Neuron (in vitro differentiated cells): ENCODE measurements at regions not wholly inside any gene's neighbourhood (a gene's known extent, or its start where the extent isn't known, plus 50 kb on each side); places are given as distances from the start of the nearest gene placed in this dataset.

Experiments
- H2AFZ ChIP-seq: one replicate; pipeline ENCODE4 v1.6.1; 2013; ENCODE audit warnings: low read depth, mild to moderate bottlenecking, inconsistent platforms, low read length, moderate library complexity
- H3K27me3 ChIP-seq: one replicate; pipeline ENCODE4 v1.6.1; 2013; ENCODE audit warnings: low read length; ENCODE audit not compliant: insufficient read depth
- H3K36me3 ChIP-seq: one replicate; pipeline ENCODE4 v1.6.1; 2013; ENCODE audit warnings: low read length; ENCODE audit not compliant: insufficient read depth
- H3K4me1 ChIP-seq: one replicate; pipeline ENCODE4 v1.6.1; 2013; ENCODE audit warnings: low read length; ENCODE audit not compliant: insufficient read depth
- H3K4me3 ChIP-seq: 2 replicates; pipeline ENCODE4 v1.5.1; 2013; ENCODE audit warnings: mild to moderate bottlenecking, low read length, moderate library complexity
- H3K9me3 ChIP-seq: one replicate; pipeline ENCODE4 v1.6.1; 2013; ENCODE audit warnings: low read length

- Histone ChIP-seq H2AFZ (no peak overlapping the region), H3K36me3 (no peaks in the 10 kb centered on the region), H3K9me3 (no peaks in the 10 kb centered on the region), H3K27me3 (peaks cover 2% of the 10 kb centered on the region), H3K4me3 (no peak overlapping the region), H3K4me1 (peaks cover 3% of the 10 kb centered on the region)
Observed at GRCh38 chr13:73516731-73517130, 457.9 kb downstream of the KLF5 start.

GRCh38 chr13:73514208-73514607 is 455.4 kb downstream of the KLF5 start:
- Histone ChIP-seq H2AFZ (no peak overlapping the region), H3K4me3 (no peak overlapping the region), H3K36me3 (no peaks in the 10 kb centered on the region), H3K4me1 (peaks cover 3% of the 10 kb centered on the region), H3K9me3 (no peaks in the 10 kb centered on the region), H3K27me3 (no peaks in the 10 kb centered on the region)

GRCh38 chr13:73513751-73514150 is 454.9 kb downstream of the KLF5 start:
- Histone ChIP-seq H3K4me1 (peaks cover 3% of the 10 kb centered on the region), H3K9me3 (no peaks in the 10 kb centered on the region), H3K36me3 (no peaks in the 10 kb centered on the region), H2AFZ (no peak overlapping the region), H3K4me3 (no peak overlapping the region), H3K27me3 (no peaks in the 10 kb centered on the region)

GRCh38 chr13:73508841-73509240 is 450.0 kb downstream of the KLF5 start:
- H3K36me3 ChIP-seq: no peaks in the 10 kb centered on the region
- H3K4me3 ChIP-seq: no peak overlapping the region
- H3K4me1 ChIP-seq: no peaks in the 10 kb centered on the region
- no peaks in the 10 kb centered on the region for H3K9me3 ChIP-seq
- no peak overlapping the region for H2AFZ ChIP-seq
- no peaks in the 10 kb centered on the region for H3K27me3 ChIP-seq

- no peak overlapping the region for H3K4me3 ChIP-seq
- H3K9me3 ChIP-seq: no peaks in the 10 kb centered on the region
- no peaks in the 10 kb centered on the region for H3K4me1 ChIP-seq
- H2AFZ ChIP-seq: no peak overlapping the region
- no peaks in the 10 kb centered on the region for H3K36me3 ChIP-seq
- H3K27me3 ChIP-seq: no peaks in the 10 kb centered on the region
Observed at GRCh38 chr13:73505376-73505890, 446.6 kb downstream of the KLF5 start.

GRCh38 chr13:73499695-73500094 is 440.9 kb downstream of the KLF5 start:
- Histone ChIP-seq H3K9me3 (no peaks in the 10 kb centered on the region), H2AFZ (no peak overlapping the region), H3K4me1 (no peaks in the 10 kb centered on the region), H3K4me3 (no peak overlapping the region), H3K27me3 (no peaks in the 10 kb centered on the region), H3K36me3 (no peaks in the 10 kb centered on the region)

GRCh38 chr13:73497430-73497829 is 438.6 kb downstream of the KLF5 start:
- Histone ChIP-seq H3K4me1 (no peaks in the 10 kb centered on the region), H2AFZ (no peak overlapping the region), H3K9me3 (no peaks in the 10 kb centered on the region), H3K4me3 (no peak overlapping the region), H3K36me3 (no peaks in the 10 kb centered on the region), H3K27me3 (no peaks in the 10 kb centered on the region)

GRCh38 chr13:73496711-73497110 is 437.9 kb downstream of the KLF5 start:
- Histone ChIP-seq H3K36me3 (no peaks in the 10 kb centered on the region), H3K4me3 (no peak overlapping the region), H2AFZ (no peak overlapping the region), H3K4me1 (no peaks in the 10 kb centered on the region), H3K9me3 (no peaks in the 10 kb centered on the region), H3K27me3 (no peaks in the 10 kb centered on the region)

- Histone ChIP-seq H3K4me3 (no peak overlapping the region), H3K27me3 (no peaks in the 10 kb centered on the region), H2AFZ (no peak overlapping the region), H3K36me3 (no peaks in the 10 kb centered on the region), H3K9me3 (no peaks in the 10 kb centered on the region), H3K4me1 (no peaks in the 10 kb centered on the region)
Observed at GRCh38 chr13:73492811-73493210, 434.0 kb downstream of the KLF5 start.

GRCh38 chr13:73482556-73482955 is 423.8 kb downstream of the KLF5 start:
- H3K4me1 ChIP-seq: no peaks in the 10 kb centered on the region
- no peak overlapping the region for H2AFZ ChIP-seq
- H3K27me3 ChIP-seq: no peaks in the 10 kb centered on the region
- no peak overlapping the region for H3K4me3 ChIP-seq
- no peaks in the 10 kb centered on the region for H3K36me3 ChIP-seq
- no peaks in the 10 kb centered on the region for H3K9me3 ChIP-seq

- no peaks in the 10 kb centered on the region for H3K36me3 ChIP-seq
Observed at GRCh38 chr13:73481886-73482445, 423.2 kb downstream of the KLF5 start.

GRCh38 chr13:73480779-73481559 is 422.2 kb downstream of the KLF5 start:
- Histone ChIP-seq H3K36me3 (no peaks in the 10 kb centered on the region), H3K4me1 (no peaks in the 10 kb centered on the region), H3K4me3 (no peak overlapping the region), H3K9me3 (no peaks in the 10 kb centered on the region), H3K27me3 (no peaks in the 10 kb centered on the region), H2AFZ (no peak overlapping the region)

More at GRCh38 chr13:73481886-73482445, 423.2 kb downstream of the KLF5 start:
- no peaks in the 10 kb centered on the region for H3K4me1 ChIP-seq
- H2AFZ ChIP-seq: no peak overlapping the region
- no peaks in the 10 kb centered on the region for H3K9me3 ChIP-seq
- H3K4me3 ChIP-seq: no peak overlapping the region
- no peaks in the 10 kb centered on the region for H3K27me3 ChIP-seq

GRCh38 chr13:73479856-73480255 is 421.1 kb downstream of the KLF5 start:
- Histone ChIP-seq H3K27me3 (no peaks in the 10 kb centered on the region), H3K36me3 (no peaks in the 10 kb centered on the region), H3K4me3 (no peak overlapping the region), H2AFZ (no peak overlapping the region), H3K9me3 (no peaks in the 10 kb centered on the region), H3K4me1 (no peaks in the 10 kb centered on the region)
